Endothelial cell of umbilical vein (primary cell): ENCODE measurements at regions not wholly inside any gene's neighbourhood (a gene's known extent, or its start where the extent isn't known, plus 50 kb on each side); places are given as distances from the start of the nearest gene placed in this dataset.

Source experiments
- BruUV-seq: library from RNA; stranded (reverse); fragments of 400-500 nt; replicated peaks from 2 replicates; lab custom pipeline; 2021; lab: Mats Ljungman, UMichigan
- CTCF ChIA-PET: fragments of 300-600, 350-600 bp; sonication (Branson Sonifier 250); formaldehyde crosslinking; loops from one replicate; lab custom pipeline; 2021; ENCODE audit warnings: antibody characterized with exemption, inconsistent platforms; lab: Charles Lee
- POLR2A ChIA-PET: fragments of 300-600, 350-600 bp; sonication (Branson Sonifier 250); formaldehyde crosslinking; loops from one replicate; lab custom pipeline; 2021; ENCODE audit warnings: antibody characterized with exemption, inconsistent platforms; lab: Charles Lee
- DNase-seq: peaks from one replicate; pipeline ENCODE4 v3.0.0-alpha.2; 2011; ENCODE audit warnings: low read depth, low spot score
- FAIRE-seq: peaks from 2 replicates; lab custom pipeline; 2011; peaks lifted over from hg19 to GRCh38; lab: Jason Lieb, UNC
- H2AFZ ChIP-seq: 2 replicates; pipeline ENCODE4 v1.6.0; 2012; ENCODE audit warnings: low read depth, low read length, control low read depth, inconsistent platforms
- H3K27ac ChIP-seq: 2 replicates; pipeline ENCODE4 v1.5.1; 2011; ENCODE audit warnings: low read depth, mild to moderate bottlenecking, control low read depth, low read length, moderate library complexity; ENCODE audit not compliant: insufficient read depth
- H3K27me3 ChIP-seq, 2 experiments: 2 replicates each; pipeline versions ENCODE4 v1.6.0 to v1.6.1; 2011; ENCODE audit warnings: low read length in 2 of 2, mixed read lengths in 1 of 2; ENCODE audit not compliant: control insufficient read depth in 2 of 2, insufficient read depth in 2 of 2
- H3K36me3 ChIP-seq, 2 experiments: 2 replicates in 1 of 2; 3 replicates in 1 of 2; pipeline ENCODE4 v1.5.1; 2011; ENCODE audit warnings: low read length in 2 of 2, mild to moderate bottlenecking in 1 of 2, moderate library complexity in 1 of 2; ENCODE audit not compliant: control insufficient read depth in 2 of 2, insufficient read depth in 2 of 2; ENCODE audit errors: extremely low read depth in 1 of 2
- H3K4me1 ChIP-seq: 3 replicates; pipeline ENCODE4 v1.5.1; 2011; ENCODE audit warnings: mild to moderate bottlenecking, low read length; ENCODE audit not compliant: control insufficient read depth, insufficient read depth; ENCODE audit errors: extremely low read depth
- H3K4me2 ChIP-seq: 2 replicates; pipeline ENCODE4 v1.6.1; 2011; ENCODE audit warnings: low read length, control low read depth, mixed read lengths; ENCODE audit not compliant: insufficient read depth
- H3K4me3 ChIP-seq, 3 experiments: fragments of 200-600 bp in 1 of 3; sonication (generic), shearing (Covaris generic) in 1 of 3; replicated peaks in 1 of 3; 2 replicates each; pipeline ENCODE4 v1.5.1; 2011 to 2016; ENCODE audit warnings: control low read depth in 3 of 3, low read length in 3 of 3, mild to moderate bottlenecking in 2 of 3, inconsistent platforms in 1 of 3, low read depth in 1 of 3, moderate library complexity in 1 of 3; ENCODE audit not compliant: insufficient read depth in 1 of 3
- H3K79me2 ChIP-seq: 2 replicates; pipeline ENCODE4 v1.6.0; 2012; ENCODE audit warnings: low read length, inconsistent platforms; ENCODE audit not compliant: control insufficient read depth, insufficient read depth
- H3K9ac ChIP-seq: replicated peaks from 2 replicates; pipeline ENCODE3; 2011; ENCODE audit warnings: low read length, control low read depth; ENCODE audit not compliant: insufficient read depth; ENCODE audit errors: extremely low read depth
- H3K9me1 ChIP-seq: replicated peaks from 3 replicates; pipeline ENCODE4 v1.6.0; 2011; ENCODE audit warnings: mild to moderate bottlenecking, low read length; ENCODE audit not compliant: control insufficient read depth, insufficient read depth; ENCODE audit errors: extremely low read depth
- H3K9me3 ChIP-seq: replicated peaks from 2 replicates; pipeline ENCODE4 v1.5.1; 2012; ENCODE audit warnings: low read length, inconsistent platforms; ENCODE audit not compliant: control insufficient read depth, insufficient read depth
- H4K20me1 ChIP-seq: replicated peaks from 2 replicates; pipeline ENCODE3; 2011; ENCODE audit warnings: mild to moderate bottlenecking, low read length; ENCODE audit not compliant: control insufficient read depth, insufficient read depth; ENCODE audit errors: extremely low read depth
- EZH2 ChIP-seq: IDR thresholded peaks from 2 replicates; pipeline ENCODE4 v1.6.1; 2012; ENCODE audit warnings: borderline replicate concordance, low read depth, mild to moderate bottlenecking, moderate library complexity, low read length, inconsistent platforms; ENCODE audit not compliant: severe bottlenecking
- FOS ChIP-seq: IDR thresholded peaks from 2 replicates; pipeline ENCODE4 v1.6.1; 2011; ENCODE audit warnings: mild to moderate bottlenecking, low read length, moderate library complexity, borderline replicate concordance; ENCODE audit not compliant: insufficient read depth
- GATA2 ChIP-seq: IDR thresholded peaks from 2 replicates; pipeline ENCODE4 v1.7.0; 2011; ENCODE audit warnings: low read depth, mild to moderate bottlenecking, moderate library complexity, mixed read lengths, low read length; ENCODE audit not compliant: insufficient read length, insufficient read depth
- JUN ChIP-seq: IDR thresholded peaks from 2 replicates; pipeline ENCODE4 v1.6.1; 2011; ENCODE audit warnings: borderline replicate concordance, low read depth; ENCODE audit not compliant: insufficient read length, insufficient read depth
- MAX ChIP-seq: IDR thresholded peaks from 2 replicates; pipeline ENCODE4 v1.6.1; 2011; ENCODE audit not compliant: insufficient read depth, insufficient read length
- MYC ChIP-seq: IDR thresholded peaks from one replicate; pipeline ENCODE4 v1.6.1; 2011; ENCODE audit warnings: mild to moderate bottlenecking, low read depth, low read length
- POLR2A ChIP-seq: IDR thresholded peaks from 2 replicates; pipeline ENCODE4 v1.6.1; 2012; ENCODE audit warnings: low read depth, mild to moderate bottlenecking, control low read depth, low read length
- POLR2AphosphoS5 ChIP-seq: IDR thresholded peaks from 2 replicates; pipeline ENCODE4 v1.6.1; 2012; ENCODE audit warnings: low read depth, mild to moderate bottlenecking, control low read depth, low read length, moderate library complexity; ENCODE audit not compliant: insufficient read depth
- dilution Hi-C: fragments of 300-500 bp; cut with MboI; formaldehyde crosslinking; loops from one replicate; pipeline ENCODE4 v1.15.0; 2019; ENCODE audit warnings: low sequenced_read_pairs; ENCODE audit not compliant: extremely low pct_ligation_motif_present
- intact Hi-C: fragments of 100-400 bp; cut with micrococcal nuclease; formaldehyde crosslinking; loops from one replicate; pipeline ENCODE4 v1.10.0; 2022
- TF ChIP-seq, protein P1 (sequence below), 2 donors: IDR thresholded peaks; 1 replicate in 1 of 2; 2 replicates in 1 of 2; pipeline ENCODE4 v1.5.1; 2011; ENCODE audit warnings: low read length in 2 of 2, mild to moderate bottlenecking in 2 of 2, moderate library complexity in 2 of 2, control low read depth in 1 of 2, inconsistent platforms in 1 of 2, low read depth in 1 of 2; ENCODE audit not compliant: insufficient read depth in 1 of 2; ENCODE audit errors: extremely low read depth in 1 of 2

DNA sequence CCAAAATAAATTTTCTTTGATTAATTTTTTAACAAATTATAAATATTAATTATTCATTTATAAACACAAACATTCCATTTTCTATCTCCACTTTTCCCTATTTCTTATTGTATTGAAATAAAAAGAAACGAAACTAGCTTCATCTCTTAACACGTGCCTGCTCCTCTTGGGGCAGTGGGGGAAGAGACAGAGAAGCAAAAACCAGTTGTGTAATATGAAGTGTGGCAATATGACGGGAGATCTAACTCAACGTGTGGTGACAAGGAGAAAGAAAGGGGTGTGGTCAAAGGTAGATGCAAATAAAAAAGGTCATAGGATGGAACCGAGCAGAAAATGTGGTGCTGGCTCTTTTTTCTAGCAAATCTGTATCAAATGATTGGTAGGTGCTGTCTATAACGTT is 106.9 kb upstream of the SLC8A1 start:
- CTCF ChIA-PET, result interaction anchor here (1.1 kb wide), 1 partner anchor 71 kb away, joined by 3 read pairs; no protein-coding TSS in a partner anchor
- Histone ChIP-seq H3K4me3 (no peak overlapping the region), H3K79me2 (no peaks in the 10 kb centered on the region), H2AFZ (no peak overlapping the region), H3K27me3 (no peaks in the 10 kb centered on the region), H3K27ac (no peak overlapping the region), H4K20me1 (no peaks in the 10 kb centered on the region), H3K9me1 (no peaks in the 10 kb centered on the region), H3K4me2 (no peak overlapping the region), H3K9ac (no peak overlapping the region), H3K36me3 (no peaks in the 10 kb centered on the region), H3K4me1 (no peaks in the 10 kb centered on the region), H3K9me3 (no peaks in the 10 kb centered on the region)
- FAIRE-seq (no peak), DNase-seq (no peak)
- POLR2A ChIA-PET, result no interaction called here
- no TSS peak for BruUV-seq
- TF ChIP-seq JUN, result no peak
- no peak for TF ChIP-seq EZH2
- no peak for TF ChIP-seq FOS
- TF ChIP-seq POLR2AphosphoS5, result no peak
- TF ChIP-seq GATA2, result no peak
- TF ChIP-seq MAX, result no peak
- no peak for TF ChIP-seq POLR2A
- no peak for TF ChIP-seq MYC
- TF ChIP-seq, protein P1, sequence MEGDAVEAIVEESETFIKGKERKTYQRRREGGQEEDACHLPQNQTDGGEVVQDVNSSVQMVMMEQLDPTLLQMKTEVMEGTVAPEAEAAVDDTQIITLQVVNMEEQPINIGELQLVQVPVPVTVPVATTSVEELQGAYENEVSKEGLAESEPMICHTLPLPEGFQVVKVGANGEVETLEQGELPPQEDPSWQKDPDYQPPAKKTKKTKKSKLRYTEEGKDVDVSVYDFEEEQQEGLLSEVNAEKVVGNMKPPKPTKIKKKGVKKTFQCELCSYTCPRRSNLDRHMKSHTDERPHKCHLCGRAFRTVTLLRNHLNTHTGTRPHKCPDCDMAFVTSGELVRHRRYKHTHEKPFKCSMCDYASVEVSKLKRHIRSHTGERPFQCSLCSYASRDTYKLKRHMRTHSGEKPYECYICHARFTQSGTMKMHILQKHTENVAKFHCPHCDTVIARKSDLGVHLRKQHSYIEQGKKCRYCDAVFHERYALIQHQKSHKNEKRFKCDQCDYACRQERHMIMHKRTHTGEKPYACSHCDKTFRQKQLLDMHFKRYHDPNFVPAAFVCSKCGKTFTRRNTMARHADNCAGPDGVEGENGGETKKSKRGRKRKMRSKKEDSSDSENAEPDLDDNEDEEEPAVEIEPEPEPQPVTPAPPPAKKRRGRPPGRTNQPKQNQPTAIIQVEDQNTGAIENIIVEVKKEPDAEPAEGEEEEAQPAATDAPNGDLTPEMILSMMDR (IDR thresholded peaks at IDR 0.05; ENCODE audit: extremely low read depth in 1 of 2, insufficient read depth in 1 of 2, low read depth in 1 of 2, low read length in 2 of 2), result no peak
- intact Hi-C loops (no loop called here), dilution Hi-C loops (no loop called here)
